HEK293 (cell line): ENCODE measurements at regions not wholly inside any gene's neighbourhood (a gene's known extent, or its start where the extent isn't known, plus 50 kb on each side); places are given as distances from the start of the nearest gene placed in this dataset.

Experiments
- CTCF ChIP-seq: fragments of 450-650 bp; formaldehyde crosslinking; IDR thresholded peaks from 2 replicates; pipeline ENCODE4 v1.5.1; 2016; ENCODE audit warnings: missing biosample characterization, missing genetic modification characterization
- SCRT2 ChIP-seq: fragments of 450-650 bp; formaldehyde crosslinking; IDR thresholded peaks from 2 replicates; pipeline ENCODE4 v1.5.1; 2016; ENCODE audit warnings: missing biosample characterization, missing genetic modification characterization
- YY1 ChIP-seq: fragments of 450-650 bp; formaldehyde crosslinking; IDR thresholded peaks from 2 replicates; pipeline ENCODE4 v1.5.1; 2018; ENCODE audit warnings: missing biosample characterization, missing genetic modification characterization
- ZBTB10 ChIP-seq: fragments of 450-650 bp; formaldehyde crosslinking; IDR thresholded peaks from 2 replicates; pipeline ENCODE4 v1.5.1; 2016; ENCODE audit warnings: missing biosample characterization, missing genetic modification characterization
- ZBTB11 ChIP-seq: fragments of 450-650 bp; formaldehyde crosslinking; conservative IDR thresholded peaks from 2 replicates; pipeline ENCODE4 v1.5.1; 2016; ENCODE audit warnings: low read depth, missing biosample characterization, missing genetic modification characterization
- ZNF211 ChIP-seq: fragments of 450-650 bp; formaldehyde crosslinking; IDR thresholded peaks from 2 replicates; pipeline ENCODE4 v1.5.1; 2016; ENCODE audit warnings: low read depth, missing biosample characterization, missing genetic modification characterization
- ZNF292 ChIP-seq: fragments of 450-650 bp; formaldehyde crosslinking; IDR thresholded peaks from 2 replicates; pipeline ENCODE4 v1.5.1; 2016; ENCODE audit warnings: low read depth, missing biosample characterization, missing genetic modification characterization, borderline replicate concordance
- ZNF37A ChIP-seq: fragments of 450-650 bp; IDR thresholded peaks from 2 replicates; pipeline ENCODE4 v1.5.1; 2018; ENCODE audit warnings: missing biosample characterization, missing genetic modification characterization
- ZNF521 ChIP-seq: fragments of 450-650 bp; formaldehyde crosslinking; IDR thresholded peaks from 2 replicates; pipeline ENCODE4 v1.5.1; 2017; ENCODE audit warnings: missing biosample characterization, mild to moderate bottlenecking, missing genetic modification characterization

- no peak for TF ChIP-seq CTCF (tag by site-specific recombination)
- no peak for TF ChIP-seq ZBTB10 (tag by site-specific recombination)
- no peak for TF ChIP-seq ZNF37A
- TF ChIP-seq ZNF521 (tag by site-specific recombination) = no peak
- no peak for TF ChIP-seq ZNF211 (tag by site-specific recombination)
- TF ChIP-seq ZNF292 (tag by site-specific recombination) = no peak
- no peak for TF ChIP-seq ZBTB11
- TF ChIP-seq YY1 (tag by site-specific recombination) = no peak
- no peak for TF ChIP-seq SCRT2 (tag by site-specific recombination)
Measured at GRCh38 chr13:61156753-61157152, 258.9 kb downstream of the PCDH20 start.
